IgD-negative memory B cell (primary cell): ENCODE measurements at regions not wholly inside any gene's neighbourhood (a gene's known extent, or its start where the extent isn't known, plus 50 kb on each side); places are given as distances from the start of the nearest gene placed in this dataset.

Experiments
- H3K27ac Mint-ChIP-seq, 3 donors: one replicate each; pipeline ENCODE4 v1.8.0; 2020 to 2022; ENCODE audit warnings: mild to moderate bottlenecking in 3 of 3, mixed read lengths in 3 of 3, moderate library complexity in 1 of 3
- H3K27me3 Mint-ChIP-seq: one replicate; pipeline ENCODE4 v1.8.0; 2021; ENCODE audit warnings: mixed read lengths
- H3K36me3 Mint-ChIP-seq: one replicate; pipeline ENCODE4 v1.8.0; 2020; ENCODE audit warnings: mild to moderate bottlenecking, mixed read lengths
- H3K4me1 Mint-ChIP-seq, 3 donors: one replicate each; pipeline ENCODE4 v1.8.0; 2020 to 2022; ENCODE audit warnings: mixed read lengths in 3 of 3, mild to moderate bottlenecking in 1 of 3
- H3K4me3 Mint-ChIP-seq, 4 donors: one replicate each; pipeline ENCODE4 v1.8.0; 2020 to 2022; ENCODE audit warnings: mild to moderate bottlenecking in 4 of 4, mixed read lengths in 4 of 4, moderate library complexity in 3 of 4
- H3K9me3 Mint-ChIP-seq, 3 donors: one replicate each; pipeline ENCODE4 v1.8.0; 2020 to 2021; ENCODE audit warnings: mixed read lengths in 3 of 3, mild to moderate bottlenecking in 1 of 3

- Mint-ChIP-seq H3K36me3 (no peaks in the 10 kb centered on the region), H3K4me3 (no peak overlapping the region), H3K9me3 (peaks cover 0 to 1% (median 0%) of the 10 kb centered on the region in 3 donors), H3K27me3 (peaks cover 2% of the 10 kb centered on the region), H3K27ac (no peak overlapping the region), H3K4me1 (no peaks in the 10 kb centered on the region)
Measured at GRCh38 chr1:61520401-61520800, 204.5 kb downstream of the TM2D1 start.

- Mint-ChIP-seq H3K27ac (no peak overlapping the region), H3K4me3 (no peak overlapping the region), H3K36me3 (no peaks in the 10 kb centered on the region), H3K4me1 (no peaks in the 10 kb centered on the region), H3K27me3 (peaks cover 2% of the 10 kb centered on the region), H3K9me3 (peaks cover 0 to 1% (median 0%) of the 10 kb centered on the region in 3 donors)
Measured at GRCh38 chr1:61519631-61520030, 205.3 kb downstream of the TM2D1 start.

GRCh38 chr1:61518670-61519400, 206.1 kb downstream of the TM2D1 start:
- H3K27ac Mint-ChIP-seq: no peak overlapping the region
- H3K9me3 Mint-ChIP-seq: peaks cover 0 to 1% (median 0%) of the 10 kb centered on the region in 3 donors
- no peaks in the 10 kb centered on the region for H3K36me3 Mint-ChIP-seq
- no peak overlapping the region for H3K4me3 Mint-ChIP-seq
- H3K4me1 Mint-ChIP-seq: no peaks in the 10 kb centered on the region
- peaks cover under 1% of the 10 kb centered on the region for H3K27me3 Mint-ChIP-seq

- Mint-ChIP-seq H3K4me1 (no peaks in the 10 kb centered on the region), H3K4me3 (no peak overlapping the region), H3K27ac (no peak overlapping the region), H3K36me3 (no peaks in the 10 kb centered on the region), H3K27me3 (no peaks in the 10 kb centered on the region), H3K9me3 (no peaks in the 10 kb centered on the region)
Measured at GRCh38 chr1:61517345-61517744, 207.6 kb downstream of the TM2D1 start.

GRCh38 chr1:61515096-61515495, 209.8 kb downstream of the TM2D1 start:
- Mint-ChIP-seq H3K4me1 (no peaks in the 10 kb centered on the region), H3K4me3 (no peak overlapping the region), H3K27me3 (no peaks in the 10 kb centered on the region), H3K9me3 (no peaks in the 10 kb centered on the region), H3K27ac (no peak overlapping the region), H3K36me3 (no peaks in the 10 kb centered on the region)
